H1 (cell line): ENCODE measurements at regions not wholly inside any gene's neighbourhood (a gene's known extent, or its start where the extent isn't known, plus 50 kb on each side); places are given as distances from the start of the nearest gene placed in this dataset.
A peak's percentile ranks its signal among the peaks of the same experiment; 100 is the strongest.

Experiments
- CTCF ChIA-PET: fragments of 300-600 bp; sonication (Branson Sonifier 250); formaldehyde crosslinking; loops from one replicate; lab custom pipeline; 2021; ENCODE audit not compliant: partially characterized antibody; lab: Charles Lee
- POLR2A ChIA-PET: fragments of 300-600 bp; sonication (Branson Sonifier 250); formaldehyde crosslinking; loops from one replicate; lab custom pipeline; 2021; ENCODE audit warnings: inconsistent platforms; ENCODE audit not compliant: partially characterized antibody; lab: Charles Lee
- DNase-seq, 2 experiments: peaks; one replicate each; pipeline versions ENCODE4 v3.0.0 to v3.0.0-alpha.2; 2010 to 2022; ENCODE audit warnings: low spot score in 2 of 2, low read depth in 1 of 2, mixed read lengths in 1 of 2
- FAIRE-seq: peaks from 2 replicates; lab custom pipeline; 2011; peaks lifted over from hg19 to GRCh38; lab: Jason Lieb, UNC
- H2AFZ ChIP-seq: 2 replicates; pipeline ENCODE4 v1.8.1; 2012; ENCODE audit warnings: low read length, inconsistent platforms
- H2AK5ac ChIP-seq: 2 replicates; pipeline ENCODE4 v1.6.1; 2013; ENCODE audit warnings: low read depth, low read length
- H2BK120ac ChIP-seq: replicated peaks from 2 replicates; pipeline ENCODE3; 2013; ENCODE audit warnings: low read depth, low read length, inconsistent platforms
- H2BK12ac ChIP-seq: 2 replicates; pipeline ENCODE4 v1.6.1; 2013; ENCODE audit warnings: low read depth, low read length
- H2BK15ac ChIP-seq: 2 replicates; pipeline ENCODE4 v1.6.1; 2013; ENCODE audit warnings: low read length
- H2BK20ac ChIP-seq: 2 replicates; pipeline ENCODE4 v1.6.1; 2013; ENCODE audit warnings: low read length
- H2BK5ac ChIP-seq: 2 replicates; pipeline ENCODE4 v1.6.1; 2013; ENCODE audit warnings: low read depth, low read length
- H3K14ac ChIP-seq: 2 replicates; pipeline ENCODE4 v1.6.1; 2013; ENCODE audit warnings: inconsistent platforms; ENCODE audit not compliant: insufficient read length
- H3K18ac ChIP-seq: 2 replicates; pipeline ENCODE4 v1.6.1; 2013; ENCODE audit warnings: low read length; ENCODE audit errors: extremely low read depth
- H3K23ac ChIP-seq: 2 replicates; pipeline ENCODE4 v1.6.1; 2013; ENCODE audit warnings: inconsistent platforms; ENCODE audit not compliant: insufficient read length
- H3K23me2 ChIP-seq: 2 replicates; pipeline ENCODE4 v1.6.1; 2013; ENCODE audit warnings: low read depth, low read length
- H3K27ac ChIP-seq: 2 replicates; pipeline ENCODE4 v1.6.1; 2011; ENCODE audit warnings: low read depth, low read length, inconsistent platforms
- H3K27me3 ChIP-seq, 4 experiments: replicated peaks in 1 of 4; 1 replicate in 1 of 4; 2 replicates in 3 of 4; pipeline versions ENCODE4 v1.6.1 to v1.8.1; 2011 to 2013; ENCODE audit warnings: low read length in 3 of 4, mild to moderate bottlenecking in 3 of 4, inconsistent platforms in 2 of 4, mixed read lengths in 2 of 4, moderate library complexity in 1 of 4; ENCODE audit not compliant: control insufficient read depth in 3 of 4, insufficient read depth in 3 of 4; ENCODE audit errors: extremely low read depth in 1 of 4
- H3K36me3 ChIP-seq, 4 experiments: 2 replicates each; pipeline versions ENCODE4 v1.6.1 to v1.8.1; 2011 to 2013; ENCODE audit warnings: mild to moderate bottlenecking in 4 of 4, low read length in 3 of 4, moderate library complexity in 2 of 4, control low read depth in 1 of 4, inconsistent platforms in 1 of 4; ENCODE audit not compliant: insufficient read depth in 4 of 4, control insufficient read depth in 2 of 4
- H3K4ac ChIP-seq: replicated peaks from 2 replicates; pipeline ENCODE3; 2013; ENCODE audit warnings: low read length, low read depth, mixed read lengths, inconsistent platforms; ENCODE audit not compliant: insufficient read length
- H3K4me1 ChIP-seq, 4 experiments: replicated peaks in 1 of 4; 1 replicate in 1 of 4; 2 replicates in 3 of 4; pipeline versions ENCODE4 v1.6.1 to v1.8.1; 2011 to 2013; ENCODE audit warnings: low read length in 3 of 4, inconsistent platforms in 2 of 4, mixed read lengths in 1 of 4; ENCODE audit not compliant: insufficient read depth in 4 of 4, control insufficient read depth in 3 of 4
- H3K4me2 ChIP-seq, 2 experiments: 2 replicates each; pipeline versions ENCODE4 v1.6.1 to v1.8.1; 2011 to 2013; ENCODE audit warnings: low read depth in 2 of 2, low read length in 2 of 2, control low read depth in 1 of 2, inconsistent platforms in 1 of 2, mild to moderate bottlenecking in 1 of 2; ENCODE audit not compliant: insufficient read depth in 1 of 2
- H3K4me3 ChIP-seq, 4 experiments: fragments of 200-600, 300-600 bp in 1 of 4; sonication (generic), shearing (Covaris generic), sonication (Bioruptor Twin) in 1 of 4; 2 replicates each; pipeline versions ENCODE4 v1.5.1 to v1.8.1; 2011 to 2016; ENCODE audit warnings: low read length in 4 of 4, low read depth in 3 of 4, control low read depth in 2 of 4, inconsistent platforms in 2 of 4, mild to moderate bottlenecking in 2 of 4, mixed read lengths in 1 of 4, moderate library complexity in 1 of 4; ENCODE audit not compliant: insufficient read depth in 2 of 4; ENCODE audit errors: extremely low read depth in 1 of 4
- H3K56ac ChIP-seq: replicated peaks from 2 replicates; pipeline ENCODE3; 2013; ENCODE audit warnings: low read depth, mild to moderate bottlenecking, mixed read lengths, low read length, inconsistent platforms; ENCODE audit not compliant: insufficient read length
- H3K79me1 ChIP-seq: 2 replicates; pipeline ENCODE4 v1.6.1; 2013; ENCODE audit warnings: low read depth, low read length, control low read depth
- H3K79me2 ChIP-seq, 2 experiments: 2 replicates each; pipeline versions ENCODE4 v1.6.1 to v1.8.1; 2012 to 2013; ENCODE audit warnings: low read length in 2 of 2, mild to moderate bottlenecking in 2 of 2, inconsistent platforms in 1 of 2; ENCODE audit not compliant: insufficient read depth in 2 of 2, control insufficient read depth in 1 of 2
- H3K9ac ChIP-seq, 4 experiments: replicated peaks in 1 of 4; 1 replicate in 1 of 4; 2 replicates in 3 of 4; pipeline versions ENCODE4 v1.6.1 to v1.8.1; 2011 to 2013; ENCODE audit warnings: low read depth in 3 of 4, low read length in 3 of 4, control low read depth in 2 of 4, mild to moderate bottlenecking in 2 of 4, moderate library complexity in 2 of 4, inconsistent platforms in 1 of 4; ENCODE audit errors: extremely low read depth in 1 of 4
- H3K9me3 ChIP-seq, 2 experiments: 2 replicates each; pipeline versions ENCODE4 v1.6.1 to v1.8.1; 2012 to 2013; ENCODE audit warnings: mild to moderate bottlenecking in 2 of 2, moderate library complexity in 2 of 2, control low read depth in 1 of 2, inconsistent platforms in 1 of 2, low read depth in 1 of 2, low read length in 1 of 2, mixed read lengths in 1 of 2; ENCODE audit not compliant: insufficient read depth in 2 of 2
- H4K20me1 ChIP-seq, 2 experiments: replicated peaks in 1 of 2; 2 replicates each; pipeline versions ENCODE3 to v1.8.1; 2011 to 2013; ENCODE audit warnings: inconsistent platforms in 2 of 2, low read length in 2 of 2, mild to moderate bottlenecking in 1 of 2; ENCODE audit not compliant: insufficient read depth in 2 of 2, control insufficient read depth in 1 of 2
- H4K5ac ChIP-seq: 2 replicates; pipeline ENCODE4 v1.6.1; 2013; ENCODE audit warnings: low read length, low read depth, mixed read lengths, inconsistent platforms; ENCODE audit not compliant: insufficient read length
- H4K8ac ChIP-seq: 2 replicates; pipeline ENCODE4 v1.8.0; 2013; ENCODE audit warnings: mild to moderate bottlenecking, moderate library complexity, low read length, inconsistent platforms; ENCODE audit not compliant: insufficient read depth; ENCODE audit errors: extremely low read depth
- H4K91ac ChIP-seq: replicated peaks from 2 replicates; pipeline ENCODE3; 2013; ENCODE audit warnings: low read length, mixed read lengths, inconsistent platforms; ENCODE audit not compliant: insufficient read length
- BACH1 ChIP-seq: IDR thresholded peaks from 2 replicates; pipeline ENCODE4 v1.6.1; 2012; ENCODE audit warnings: low read length, improper control_type of control experiment
- BCL11A ChIP-seq, 2 experiments: IDR thresholded peaks; one replicate each; pipeline ENCODE4 v1.6.1; 2011; ENCODE audit warnings: low read depth in 2 of 2, low read length in 2 of 2, mild to moderate bottlenecking in 2 of 2
- EGR1 ChIP-seq: IDR thresholded peaks from 2 replicates; pipeline ENCODE4 v1.6.1; 2011; ENCODE audit warnings: low read depth, low read length, borderline replicate concordance
- GABPA ChIP-seq: IDR thresholded peaks from 2 replicates; pipeline ENCODE4 v1.6.1; 2011; ENCODE audit warnings: mild to moderate bottlenecking, low read length, moderate library complexity, borderline replicate concordance; ENCODE audit not compliant: insufficient read depth
- JUN ChIP-seq: IDR thresholded peaks from 2 replicates; pipeline ENCODE4 v1.6.1; 2011; ENCODE audit warnings: low read depth, mild to moderate bottlenecking, improper control_type of control experiment, low read length
- NANOG ChIP-seq: IDR thresholded peaks from 2 replicates; pipeline ENCODE4 v1.6.1; 2011; ENCODE audit warnings: low read length, low read depth, mild to moderate bottlenecking, inconsistent platforms; ENCODE audit not compliant: insufficient read depth, poor library complexity, severe bottlenecking
- RAD21 ChIP-seq, 2 experiments: IDR thresholded peaks in 1 of 2; conservative IDR thresholded peaks in 1 of 2; 2 replicates each; pipeline ENCODE4 v1.6.1; 2011; ENCODE audit warnings: low read depth in 2 of 2, low read length in 2 of 2, improper control_type of control experiment in 1 of 2, inconsistent platforms in 1 of 2, mild to moderate bottlenecking in 1 of 2, moderate library complexity in 1 of 2
- RFX5 ChIP-seq: IDR thresholded peaks from 2 replicates; pipeline ENCODE4 v1.6.1; 2011; ENCODE audit warnings: low read depth, low read length, improper control_type of control experiment, borderline replicate concordance
- TBP ChIP-seq: IDR thresholded peaks from 2 replicates; pipeline ENCODE4 v1.6.1; 2011; ENCODE audit warnings: low read depth, low read length, improper control_type of control experiment
- TCF12 ChIP-seq: IDR thresholded peaks from 2 replicates; pipeline ENCODE4 v1.6.1; 2011; ENCODE audit warnings: low read depth, mild to moderate bottlenecking, low read length
- TEAD4 ChIP-seq: IDR thresholded peaks from 2 replicates; pipeline ENCODE4 v1.6.1; 2012; ENCODE audit warnings: low read depth, low read length, inconsistent platforms, mixed read lengths
- TF ChIP-seq, protein P1 (sequence below), 3 experiments: IDR thresholded peaks; 1 replicate in 2 of 3; 2 replicates in 1 of 3; pipeline versions ENCODE4 v1.5.1 to v1.6.1; 2011; ENCODE audit warnings: low read length in 3 of 3, mild to moderate bottlenecking in 3 of 3, inconsistent platforms in 2 of 3, low read depth in 1 of 3, moderate library complexity in 1 of 3; ENCODE audit not compliant: insufficient read depth in 1 of 3; ENCODE audit errors: control extremely low read depth in 1 of 3

DNA sequence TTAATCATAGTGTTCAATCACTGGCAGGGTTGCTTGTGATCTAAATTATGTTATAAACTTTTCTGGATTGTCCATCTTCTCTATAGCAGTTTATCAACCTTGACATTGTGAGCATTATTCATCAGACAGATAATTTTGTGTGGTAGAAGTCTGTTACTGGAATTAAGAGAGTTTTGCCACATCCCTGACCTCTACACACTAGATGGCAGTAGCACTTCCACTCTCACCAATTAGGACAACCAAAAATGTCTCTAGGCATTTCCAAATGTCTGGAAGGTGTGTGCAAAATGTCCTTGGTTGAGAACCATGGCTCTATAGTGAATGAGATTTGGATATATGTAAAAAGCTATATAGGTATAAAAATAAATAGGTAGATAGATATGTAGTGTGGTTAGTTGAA is 324.1 kb upstream of the FAM47C start:
- Histone ChIP-seq H3K9ac (no peak overlapping the region), H2BK20ac (no peak overlapping the region), H3K36me3 (no peaks in the 10 kb centered on the region), H3K4ac (no peak overlapping the region), H4K20me1 (no peaks in the 10 kb centered on the region), H3K9me3 (no peaks in the 10 kb centered on the region), H4K91ac (no peak overlapping the region), H3K79me1 (no peaks in the 10 kb centered on the region), H4K5ac (no peak overlapping the region), H3K4me3 (no peak overlapping the region), H3K23me2 (no peaks in the 10 kb centered on the region), H2AFZ (no peak overlapping the region), H3K56ac (no peak overlapping the region)
- ChIA-PET CTCF (interaction anchor here (0.8 to 3.5 kb wide), 3 partner anchors 27 to 183 kb away, joined by 3 to 9 read pairs (median 3); no protein-coding TSS in a partner anchor), POLR2A (no interaction called here)
- TF ChIP-seq RFX5 (no peak), GABPA (no peak), RAD21 (IDR thresholded peaks at IDR 0.05 in 1 of 2, conservative IDR thresholded peaks at IDR 0.05 in 1 of 2; ENCODE audit: low read depth in 2 of 2, low read length in 2 of 2) (peak; percentile 28 to 49; a peak in 3 of 4 replicates), TEAD4 (no peak), TBP (no peak), EGR1 (no peak), TCF12 (no peak), NANOG (no peak), JUN (no peak), BACH1 (no peak), BCL11A (IDR thresholded peaks at IDR 0.05; ENCODE audit: low read depth in 2 of 2, low read length in 2 of 2) (no peak)
- TF ChIP-seq, protein P1, sequence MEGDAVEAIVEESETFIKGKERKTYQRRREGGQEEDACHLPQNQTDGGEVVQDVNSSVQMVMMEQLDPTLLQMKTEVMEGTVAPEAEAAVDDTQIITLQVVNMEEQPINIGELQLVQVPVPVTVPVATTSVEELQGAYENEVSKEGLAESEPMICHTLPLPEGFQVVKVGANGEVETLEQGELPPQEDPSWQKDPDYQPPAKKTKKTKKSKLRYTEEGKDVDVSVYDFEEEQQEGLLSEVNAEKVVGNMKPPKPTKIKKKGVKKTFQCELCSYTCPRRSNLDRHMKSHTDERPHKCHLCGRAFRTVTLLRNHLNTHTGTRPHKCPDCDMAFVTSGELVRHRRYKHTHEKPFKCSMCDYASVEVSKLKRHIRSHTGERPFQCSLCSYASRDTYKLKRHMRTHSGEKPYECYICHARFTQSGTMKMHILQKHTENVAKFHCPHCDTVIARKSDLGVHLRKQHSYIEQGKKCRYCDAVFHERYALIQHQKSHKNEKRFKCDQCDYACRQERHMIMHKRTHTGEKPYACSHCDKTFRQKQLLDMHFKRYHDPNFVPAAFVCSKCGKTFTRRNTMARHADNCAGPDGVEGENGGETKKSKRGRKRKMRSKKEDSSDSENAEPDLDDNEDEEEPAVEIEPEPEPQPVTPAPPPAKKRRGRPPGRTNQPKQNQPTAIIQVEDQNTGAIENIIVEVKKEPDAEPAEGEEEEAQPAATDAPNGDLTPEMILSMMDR (IDR thresholded peaks at IDR 0.05; ENCODE audit: control extremely low read depth in 1 of 3, insufficient read depth in 1 of 3, low read depth in 1 of 3, low read length in 3 of 3) = peak in 2 of 3 experiments; percentile 27 to 34; a peak in 2 of 4 replicates
- TF ChIP-seq, all 59 proteins: peak for 2
- Histone ChIP-seq H4K8ac (no peak overlapping the region), H3K27me3 (no peaks in the 10 kb centered on the region), H3K79me2 (no peaks in the 10 kb centered on the region), H2BK5ac (no peak overlapping the region), H3K18ac (no peak overlapping the region), H3K27ac (no peak overlapping the region), H3K23ac (no peak overlapping the region), H2BK120ac (no peak overlapping the region), H3K4me1 (no peaks in the 10 kb centered on the region), H2AK5ac (no peak overlapping the region), H3K4me2 (no peak overlapping the region), H2BK15ac (no peak overlapping the region), H2BK12ac (no peak overlapping the region), H3K14ac (no peak overlapping the region)
- FAIRE-seq (peak; percentile 73), DNase-seq (no peak)
